LoVo (cell line): ENCODE measurements at regions not wholly inside any gene's neighbourhood (a gene's known extent, or its start where the extent isn't known, plus 50 kb on each side); places are given as distances from the start of the nearest gene placed in this dataset.

ENCODE experiments used
- DNase-seq: peaks from one replicate; pipeline ENCODE4 v3.0.0-alpha.2; 2016; ENCODE audit warnings: low spot score

DNA sequence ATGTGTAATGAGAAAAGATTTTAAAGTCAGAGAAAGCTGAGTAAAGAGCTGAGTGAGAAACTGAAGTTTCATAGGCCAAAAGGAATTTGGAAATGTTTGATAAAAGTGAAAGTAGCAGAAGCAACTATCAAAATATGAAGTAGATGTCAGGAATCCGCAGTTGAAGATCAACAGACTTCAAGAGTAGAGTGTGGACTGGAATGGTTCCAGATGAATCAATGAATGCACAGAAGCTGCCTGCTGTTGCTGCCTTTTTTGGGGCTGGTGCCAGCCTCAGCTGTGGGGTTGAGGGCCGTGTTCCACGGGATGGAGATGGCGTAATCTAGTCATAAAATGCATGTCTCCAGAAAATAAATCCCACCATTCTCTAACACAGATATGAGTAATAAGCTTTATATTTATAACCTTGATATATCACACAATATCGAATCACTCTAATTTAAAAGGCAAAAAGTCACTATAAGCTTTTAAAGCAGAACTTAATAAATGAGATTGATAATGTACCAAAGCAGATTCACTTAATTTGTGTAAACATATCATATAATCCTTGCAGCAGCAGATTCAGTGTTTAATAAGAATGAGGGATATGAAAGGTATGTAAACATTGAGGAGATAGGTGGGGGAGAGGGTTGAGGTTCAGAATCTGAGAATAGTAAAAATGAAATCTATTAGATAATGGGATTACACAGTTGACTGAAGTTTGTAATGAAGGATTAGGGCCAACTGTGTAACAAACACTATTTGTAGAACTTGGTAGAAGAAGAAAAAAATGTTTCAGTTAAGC lies 652.3 kb upstream of the FTMT start:
- no peak for DNase-seq

DNA sequence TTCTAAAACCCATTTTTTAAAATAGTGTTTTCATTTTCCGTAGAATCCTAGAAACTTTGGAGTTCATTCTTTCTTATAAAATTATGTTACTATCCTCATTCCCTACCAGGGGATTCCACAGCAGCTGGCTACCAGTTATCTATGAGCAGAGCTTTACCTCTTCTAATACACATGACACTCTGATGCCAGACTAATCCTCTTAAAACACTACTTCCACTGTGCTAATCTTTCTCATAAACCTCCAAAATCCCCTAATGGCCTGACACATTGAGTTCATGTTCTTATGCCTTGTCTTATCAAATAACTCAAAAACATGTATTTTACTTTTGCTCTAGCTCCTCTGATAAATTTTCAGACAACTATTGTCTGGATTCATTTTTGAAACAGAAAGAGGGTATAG lies 633.6 kb upstream of the FTMT start:
- DNase-seq: no peak

DNA sequence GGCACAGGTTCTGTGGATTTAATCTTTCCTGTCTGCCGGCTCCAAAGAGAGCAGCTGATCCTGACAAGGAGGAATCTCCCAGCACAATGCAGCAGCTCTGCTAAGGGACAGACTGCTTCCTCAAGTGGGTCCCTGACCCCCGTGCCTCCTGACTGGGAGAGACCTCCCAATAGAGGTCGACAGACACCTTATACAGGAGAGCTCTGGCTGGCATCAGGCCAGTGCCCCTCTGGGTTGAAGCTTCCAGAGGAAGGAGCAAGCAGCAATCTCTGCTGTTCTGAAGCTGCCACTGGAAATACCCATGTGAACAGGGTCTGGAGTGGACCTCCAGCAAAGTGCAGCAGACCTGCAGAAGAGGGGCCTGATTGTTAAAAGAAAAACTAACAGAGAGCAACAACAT lies 630.2 kb upstream of the FTMT start:
- no peak for DNase-seq

DNA sequence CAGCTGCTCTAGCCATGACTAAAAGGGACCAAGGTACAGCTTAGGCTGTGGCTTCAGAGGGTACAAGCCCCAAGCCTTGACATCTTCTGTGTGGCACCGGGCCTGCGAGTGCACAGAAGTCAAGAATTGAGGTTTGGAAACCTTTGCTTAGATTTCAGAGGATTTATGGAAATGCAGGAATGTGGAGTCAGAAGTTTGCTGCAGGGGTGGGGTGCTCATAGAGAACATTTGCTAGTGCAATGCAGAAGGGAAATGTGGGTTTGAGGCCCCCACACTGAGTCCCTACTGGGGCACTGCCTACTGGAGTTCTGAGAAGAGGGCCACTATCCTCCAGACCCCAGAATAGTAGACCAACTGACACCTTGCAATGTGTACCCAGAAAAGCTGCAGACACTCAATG lies 624.9 kb upstream of the FTMT start:
- no peak for DNase-seq

DNA sequence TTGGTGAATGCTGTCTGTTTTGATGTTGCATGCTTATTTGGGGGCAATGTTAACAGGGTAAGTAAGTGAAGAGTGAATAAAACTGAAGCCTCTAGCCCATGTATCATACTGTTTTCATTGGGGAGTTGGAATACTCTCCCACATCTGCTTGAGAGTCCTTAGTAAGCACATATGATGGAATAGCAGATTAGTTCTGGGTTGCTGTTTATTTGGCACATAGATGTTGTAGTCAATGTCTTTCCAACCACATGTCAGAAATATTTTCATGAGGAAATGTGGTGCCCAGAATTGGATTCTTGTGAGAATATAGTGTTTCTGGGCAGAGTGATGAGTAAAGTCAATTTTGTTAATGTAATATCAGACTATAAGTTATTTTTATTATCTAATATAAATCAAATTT lies 611.7 kb upstream of the FTMT start:
- DNase-seq: no peak

DNA sequence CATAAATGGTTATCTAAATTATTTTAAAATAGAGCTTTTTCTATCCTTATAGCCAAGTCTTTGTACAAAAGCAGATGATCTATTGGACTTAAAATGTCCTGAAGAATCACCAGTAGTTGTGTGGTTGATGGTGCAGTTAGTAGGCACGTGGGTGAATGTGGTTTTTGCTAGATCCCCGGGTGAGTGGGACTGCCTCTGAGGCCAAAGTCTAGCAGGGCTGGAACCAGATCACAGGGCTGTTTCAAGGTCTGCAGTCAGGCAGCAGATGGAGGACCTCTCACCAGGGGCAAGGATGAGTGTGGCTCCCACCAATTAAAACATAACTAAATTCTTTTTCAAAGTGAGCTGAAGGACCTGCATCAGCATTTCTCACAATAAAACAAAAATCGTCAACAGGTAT lies 604.7 kb upstream of the FTMT start:
- no peak for DNase-seq

DNA sequence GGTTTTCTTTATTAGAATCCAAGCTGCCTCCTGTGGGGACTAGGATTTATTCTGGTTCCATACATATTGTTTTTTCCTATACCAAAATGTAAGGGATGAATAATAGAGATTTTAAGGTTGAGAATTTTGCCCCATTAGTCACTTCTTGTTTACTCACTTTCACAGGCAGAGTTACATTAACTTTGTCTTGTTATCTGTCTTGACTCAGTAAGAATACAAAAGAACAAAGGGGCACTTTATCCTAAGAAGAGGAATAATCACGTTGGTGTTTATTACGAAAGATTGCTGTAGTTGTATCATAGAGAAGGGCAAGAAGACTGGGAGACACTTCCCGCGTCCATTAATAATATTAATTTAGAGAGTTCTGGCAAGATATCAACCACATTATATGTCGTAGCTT lies 599.7 kb upstream of the FTMT start:
- DNase-seq: no peak

DNA sequence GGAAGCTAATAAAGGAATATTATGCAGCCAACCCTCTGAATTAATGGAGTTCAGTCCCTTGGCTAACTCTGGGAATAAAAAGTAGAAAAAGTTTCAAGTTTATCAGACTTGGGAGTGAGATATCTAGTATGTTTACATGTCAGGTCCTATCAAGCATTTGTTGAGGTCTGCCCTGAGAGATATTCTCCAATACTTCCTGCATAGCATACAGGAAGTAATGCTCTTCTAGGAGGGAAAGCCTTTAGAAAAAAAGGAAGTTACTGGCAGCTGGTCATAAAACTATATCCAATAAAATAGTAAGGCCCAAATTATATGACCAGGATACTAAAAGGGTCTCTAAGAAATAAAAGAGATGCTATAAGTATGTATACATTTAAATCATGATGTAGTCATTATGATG lies 594.1 kb upstream of the FTMT start:
- no peak for DNase-seq

DNA sequence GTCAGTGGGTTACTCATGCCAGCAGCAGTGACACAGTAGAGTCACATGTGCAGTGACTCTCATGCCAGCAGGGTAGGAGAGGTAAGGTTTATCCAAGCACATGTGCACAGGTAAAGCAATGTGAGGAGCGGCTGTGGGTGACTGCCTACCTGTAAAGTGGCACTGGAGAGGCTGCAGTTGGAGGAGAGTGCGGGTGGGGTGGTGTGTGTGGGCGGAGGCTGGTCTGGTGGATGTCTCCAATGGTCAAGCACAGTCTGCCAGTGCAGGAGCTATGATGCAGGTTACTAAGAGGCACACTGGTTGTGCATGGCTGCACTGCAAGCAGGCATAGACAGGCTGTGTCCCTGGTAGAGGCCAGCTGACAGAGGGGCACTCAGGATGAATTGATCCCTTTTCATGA lies 588.2 kb upstream of the FTMT start:
- DNase-seq: no peak

DNA sequence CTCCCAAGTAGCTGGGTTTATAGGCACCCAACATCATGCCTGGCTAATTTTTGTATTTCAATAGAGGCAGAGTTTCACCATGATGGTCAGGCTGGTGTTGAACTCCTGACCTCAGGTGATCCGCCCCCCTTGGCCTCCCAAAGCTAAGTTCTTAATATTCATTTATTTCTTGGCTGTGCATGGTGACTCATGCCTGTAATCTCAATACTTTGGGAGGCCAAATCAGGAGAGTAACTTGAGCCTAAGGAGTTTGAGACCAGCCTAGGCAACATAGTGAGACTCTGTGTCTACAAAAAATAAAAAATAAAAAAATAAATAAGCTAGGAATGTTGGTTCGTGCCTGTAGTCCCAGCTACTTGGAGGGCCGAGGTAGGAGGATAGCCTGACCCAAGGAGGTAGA lies 587.1 kb upstream of the FTMT start:
- DNase-seq: no peak

DNA sequence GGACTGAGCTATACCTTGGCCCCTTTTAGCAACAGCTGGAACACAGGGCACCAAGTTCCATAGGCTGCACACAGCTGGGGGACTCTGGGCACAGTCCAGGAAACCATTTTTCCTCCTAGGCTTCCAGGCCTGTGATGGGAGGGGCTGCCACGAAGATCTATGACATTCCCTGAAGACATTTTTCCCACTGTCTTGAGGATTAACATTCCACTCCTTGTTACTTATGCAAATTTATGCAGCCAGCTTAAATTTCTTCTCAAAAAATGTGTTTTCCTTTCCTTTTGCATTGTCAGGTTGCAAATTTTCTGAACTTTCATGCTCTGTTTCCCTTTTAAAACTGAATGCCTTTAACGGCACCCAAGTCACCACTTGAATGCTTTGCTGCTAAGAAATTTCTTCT lies 580.1 kb upstream of the FTMT start:
- DNase-seq: no peak

DNA sequence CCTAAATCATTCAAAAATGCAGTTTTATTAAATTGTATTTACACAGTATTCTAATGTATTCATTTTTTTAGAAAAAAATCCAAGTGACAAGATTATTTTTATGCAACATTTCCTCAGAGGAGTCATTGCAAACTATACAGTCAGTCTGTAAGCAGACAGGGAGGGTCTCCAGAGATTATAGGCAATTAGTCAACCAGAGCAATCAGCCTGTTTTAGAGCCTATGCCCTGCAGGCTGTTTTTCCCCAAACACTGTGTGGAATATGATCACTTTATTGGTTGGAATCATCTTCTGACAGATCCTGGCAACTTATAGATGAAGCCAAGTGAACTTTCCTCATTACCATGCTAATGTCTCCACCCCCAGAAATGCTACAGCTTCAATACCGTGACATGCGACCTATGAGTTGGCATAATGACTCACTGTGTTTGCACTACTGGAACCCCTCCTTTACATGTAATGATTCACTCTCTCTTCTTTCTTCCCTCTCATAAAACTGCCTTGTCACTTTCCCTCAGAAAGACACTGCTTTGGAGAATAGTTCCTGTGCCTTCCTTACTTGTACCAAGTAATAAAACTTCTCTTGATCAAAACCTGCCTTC lies 577.7 kb upstream of the FTMT start:
- peak; percentile 81 for DNase-seq

DNA sequence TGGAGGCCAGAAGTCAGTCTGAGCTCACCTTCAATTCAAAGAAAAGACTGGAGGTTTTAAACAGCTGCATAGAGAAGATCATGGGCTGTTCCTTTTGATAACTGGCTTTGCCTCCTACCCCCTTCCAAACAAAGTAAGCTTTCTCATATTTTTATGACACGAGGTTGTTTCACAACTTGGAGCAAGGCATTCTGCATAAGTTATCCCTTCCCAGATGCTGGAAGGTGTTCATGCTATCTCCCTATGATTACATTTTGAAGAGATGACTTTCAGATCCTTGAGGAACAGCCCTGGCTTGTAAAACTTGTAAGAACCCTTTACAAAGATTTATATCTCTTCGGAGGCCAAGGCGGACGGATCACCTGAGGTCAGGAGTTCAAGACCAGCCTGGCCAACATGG lies 571.9 kb upstream of the FTMT start:
- no peak for DNase-seq

DNA sequence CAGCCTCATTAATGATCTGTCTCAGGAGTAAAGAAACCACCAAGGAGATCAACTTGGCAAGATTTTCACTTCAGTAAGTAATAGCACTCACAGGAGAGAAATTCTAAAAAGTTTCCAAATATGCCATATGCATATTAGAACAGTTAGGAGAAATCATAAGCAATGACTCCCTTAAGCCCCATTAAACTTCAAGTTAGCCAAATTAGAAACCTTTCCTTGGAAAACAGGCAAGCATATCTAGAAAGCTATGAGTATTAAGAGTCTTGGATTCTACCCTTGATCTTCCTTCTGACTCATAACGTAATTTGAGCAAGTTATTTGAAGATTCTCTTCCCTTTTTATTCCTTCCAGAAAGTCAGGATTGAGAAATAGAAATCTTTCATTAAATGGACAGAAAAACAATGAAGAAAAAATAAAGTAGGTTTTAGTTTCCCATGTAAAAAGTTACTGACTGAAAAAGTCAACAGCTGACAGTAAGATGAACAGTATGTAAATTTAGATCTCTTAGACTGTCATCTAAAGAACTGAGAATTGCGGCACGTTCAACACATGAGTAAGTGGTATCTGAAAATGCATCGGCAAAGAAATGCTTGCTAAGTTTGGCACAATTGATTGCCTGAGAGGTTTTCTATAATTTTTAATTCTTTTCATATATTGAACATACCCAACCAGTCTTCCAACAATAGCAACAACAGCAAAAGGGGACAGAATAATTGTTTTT lies 565.7 kb upstream of the FTMT start:
- no peak for DNase-seq

DNA sequence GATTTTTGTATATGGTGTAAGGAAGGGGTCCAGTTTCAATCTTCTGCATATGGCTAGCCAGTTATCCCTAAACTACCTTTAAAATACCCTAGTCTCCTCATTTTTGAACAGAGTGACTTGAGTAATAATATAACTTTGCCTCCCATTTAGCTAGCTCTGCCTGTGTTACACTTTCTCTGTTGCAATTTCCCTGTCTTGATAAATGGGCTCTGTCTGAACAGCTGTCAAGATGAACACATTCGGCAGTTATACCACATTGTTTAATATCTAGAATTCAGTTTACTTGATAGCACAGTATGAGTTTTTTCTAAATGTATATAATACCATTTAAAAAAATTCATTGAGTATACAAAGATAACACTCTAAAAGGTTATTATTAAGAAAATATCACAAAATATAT lies 562.9 kb upstream of the FTMT start:
- DNase-seq: no peak

DNA sequence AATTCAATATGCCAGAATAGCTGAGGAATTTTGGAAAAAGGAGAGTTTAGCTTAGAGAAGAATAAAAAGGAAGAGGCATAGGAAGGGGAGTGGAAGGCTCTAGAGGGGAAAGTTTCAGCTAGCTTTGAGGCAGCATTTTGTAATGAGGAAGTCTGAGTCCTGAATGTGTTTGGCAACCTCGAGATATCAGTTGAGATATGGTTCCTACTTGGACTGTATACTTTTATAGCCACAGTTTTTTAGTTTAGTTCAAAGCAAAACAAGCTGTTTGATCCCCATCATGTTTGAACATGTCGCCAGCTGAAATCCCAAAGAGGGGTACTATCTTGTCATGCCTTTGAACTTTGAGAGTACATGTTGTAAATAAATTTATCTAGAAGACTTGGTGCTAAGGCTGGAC lies 559.0 kb upstream of the FTMT start:
- no peak for DNase-seq

DNA sequence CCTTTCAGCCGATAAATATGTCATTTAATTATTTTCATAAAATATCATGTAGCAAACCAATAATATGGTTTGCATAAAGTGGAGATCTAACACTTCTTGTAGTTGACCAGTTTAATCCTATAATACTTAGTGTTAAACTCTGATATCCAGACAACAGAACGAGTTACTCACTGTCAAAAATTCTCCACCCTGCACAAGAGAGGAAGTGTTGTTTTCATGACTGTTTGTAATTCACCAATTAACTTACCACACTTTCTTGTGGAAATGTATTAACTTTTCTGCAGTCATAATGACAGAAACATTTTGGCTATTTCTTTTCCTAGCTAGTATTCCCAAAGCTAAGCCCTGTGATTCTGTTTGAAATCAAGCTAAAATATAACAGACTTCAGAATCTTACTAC lies 555.3 kb upstream of the FTMT start:
- DNase-seq: no peak

DNA sequence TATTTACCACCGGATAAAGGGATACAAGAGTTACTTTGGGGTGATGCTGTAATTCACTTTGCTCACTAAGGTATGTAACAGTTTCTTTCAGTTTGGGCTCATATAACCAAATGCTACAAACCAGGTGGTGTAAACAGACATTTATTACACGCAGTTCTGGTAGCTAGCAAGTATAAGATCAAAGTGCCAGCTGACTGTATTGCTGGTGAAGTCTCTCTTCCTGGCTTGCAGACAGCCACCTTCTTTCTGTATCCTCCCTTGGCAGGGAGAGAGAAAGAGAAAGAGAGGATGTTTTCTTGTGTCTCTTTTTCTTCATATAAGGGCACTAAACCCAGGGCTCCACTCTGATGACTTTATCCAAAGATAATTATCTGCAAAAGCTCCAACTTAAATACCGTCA lies 552.5 kb upstream of the FTMT start:
- DNase-seq: no peak

DNA sequence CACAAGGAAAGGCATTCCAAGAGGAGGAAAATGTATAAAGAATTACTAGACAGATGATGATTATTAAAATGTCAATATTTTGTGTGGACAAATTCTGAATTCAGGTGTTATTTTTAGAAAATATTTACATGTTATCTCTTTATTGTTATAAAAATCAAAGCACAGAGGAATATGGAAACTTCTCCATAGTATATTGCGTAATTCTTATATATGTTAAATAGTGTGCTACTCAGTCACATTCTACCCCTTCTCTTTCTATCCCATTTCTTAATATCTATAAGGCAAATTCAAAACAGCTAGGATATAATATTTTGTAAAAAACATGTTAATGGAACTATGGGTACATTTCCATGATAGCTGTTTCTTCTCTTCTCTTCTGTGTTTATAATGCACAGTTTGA lies 546.8 kb upstream of the FTMT start:
- DNase-seq: no peak

DNA sequence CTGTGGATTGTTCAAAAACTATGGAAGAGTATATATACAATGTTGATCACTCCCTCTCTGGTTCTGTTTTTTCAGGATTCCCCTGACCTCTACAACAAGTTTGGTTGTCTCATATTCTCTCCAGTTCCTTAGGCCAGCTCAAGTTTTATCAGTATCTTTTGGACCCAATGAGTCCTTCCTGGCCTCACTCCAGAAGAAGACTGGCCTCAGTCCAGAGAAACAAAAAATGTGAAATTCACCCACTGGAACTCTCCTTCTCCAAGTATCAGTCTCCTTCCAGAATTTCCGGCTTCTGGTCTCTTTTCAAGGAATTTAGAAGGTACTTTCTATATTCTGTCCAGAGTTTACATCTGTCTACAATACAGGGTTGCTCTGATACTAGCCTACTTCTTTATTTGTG lies 537.8 kb upstream of the FTMT start:
- no peak for DNase-seq

DNA sequence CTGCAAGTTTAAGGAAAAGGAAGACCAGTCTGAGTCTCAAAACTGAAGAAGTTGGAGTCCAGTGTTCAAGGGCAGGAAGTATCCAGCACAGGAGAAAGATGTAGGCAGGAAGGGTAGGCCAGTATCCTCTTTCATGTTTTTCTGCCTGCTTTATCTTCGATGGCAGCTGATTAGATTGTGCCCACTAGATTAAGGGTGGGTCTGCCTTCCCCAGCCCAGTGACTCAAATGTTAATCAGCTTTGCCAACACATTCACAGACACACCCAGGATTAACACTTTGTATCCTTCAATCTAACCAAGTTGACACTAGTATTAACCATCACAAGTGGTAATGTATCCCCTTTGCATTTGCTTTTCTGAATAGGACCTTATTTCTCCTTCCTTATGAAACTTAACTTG lies 535.9 kb upstream of the FTMT start:
- no peak for DNase-seq

DNA sequence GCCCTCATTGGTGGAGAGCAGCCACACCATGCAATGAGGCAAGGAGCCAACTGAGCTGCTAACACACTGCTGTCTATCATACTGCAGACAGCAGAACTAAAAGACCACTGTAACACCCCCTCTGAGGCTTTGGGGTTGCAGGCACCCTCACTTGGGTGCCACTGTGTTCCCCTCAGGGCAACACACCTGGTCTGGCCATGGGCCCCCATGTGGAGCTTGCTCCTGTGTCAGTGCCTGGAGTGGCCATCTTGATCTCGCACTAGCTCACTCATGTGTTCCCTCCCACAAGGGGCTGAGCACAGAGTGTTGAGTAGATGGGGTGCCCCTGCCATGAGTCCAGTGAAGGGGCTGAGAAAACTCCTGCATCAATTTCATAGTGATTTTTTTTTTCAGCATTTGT lies 532.4 kb upstream of the FTMT start:
- no peak for DNase-seq

DNA sequence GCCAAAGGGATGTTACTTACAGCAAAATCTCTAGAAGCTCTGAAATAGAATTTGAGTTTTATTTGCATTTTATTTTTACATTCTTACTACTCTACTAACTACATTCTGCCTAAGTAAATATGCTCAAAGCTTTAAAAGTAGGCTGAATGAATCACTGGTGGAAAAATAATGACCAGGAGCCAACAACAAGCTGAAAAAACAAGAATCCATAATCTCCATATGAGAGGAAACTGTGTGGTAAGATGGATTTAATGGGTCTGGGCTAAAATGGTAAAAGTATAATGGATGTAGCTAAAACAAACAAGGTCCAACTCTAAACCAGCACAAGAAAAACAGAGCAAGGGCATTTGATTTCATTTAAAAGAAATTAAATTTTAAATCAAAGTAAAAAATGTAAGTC lies 525.8 kb upstream of the FTMT start:
- no peak for DNase-seq
